Naive thymus-derived CD4-positive, alpha-beta T cell (primary cell): ENCODE measurements at regions not wholly inside any gene's neighbourhood (a gene's known extent, or its start where the extent isn't known, plus 50 kb on each side); places are given as distances from the start of the nearest gene placed in this dataset.

ENCODE experiments used
- ATAC-seq: fragments of 150-1000 bp; cut with Tn5 transposase; 2 replicates; pipeline ENCODE4 v1.10.0; 2021; ENCODE audit warnings: mild to moderate bottlenecking, moderate library complexity
- CTCF ChIA-PET: fragments of 350-600 bp; sonication (Branson Sonifier 250); formaldehyde crosslinking; loops from one replicate; lab custom pipeline; 2021; ENCODE audit warnings: antibody characterized with exemption; lab: Charles Lee
- POLR2A ChIA-PET: fragments of 350-600 bp; sonication (Branson Sonifier 250); formaldehyde crosslinking; loops from one replicate; lab custom pipeline; 2021; ENCODE audit warnings: antibody characterized with exemption, inconsistent platforms; lab: Charles Lee
- DNase-seq, 9 donors: peaks; one replicate each; pipeline versions ENCODE4 v3.0.0 to v3.0.0-alpha.2; 2020 to 2022; ENCODE audit warnings: mixed read lengths in 1 of 9
- H3K27ac ChIP-seq: one replicate; pipeline ENCODE4 v1.7.0; 2013; ENCODE audit warnings: mild to moderate bottlenecking, low read depth, low read length, moderate library complexity
- H3K27me3 ChIP-seq, 2 donors: one replicate each; pipeline ENCODE4 v1.7.0; 2013; ENCODE audit warnings: low read length in 2 of 2, mild to moderate bottlenecking in 2 of 2, moderate library complexity in 2 of 2; ENCODE audit not compliant: control insufficient read depth in 2 of 2, insufficient read depth in 2 of 2
- H3K36me3 ChIP-seq, 3 experiments: 1 replicate in 2 of 3; 2 replicates in 1 of 3; pipeline ENCODE4 v1.7.0; 2013; ENCODE audit warnings: low read length in 3 of 3, mild to moderate bottlenecking in 3 of 3, moderate library complexity in 1 of 3; ENCODE audit not compliant: insufficient read depth in 3 of 3, control insufficient read depth in 2 of 3
- H3K4me1 ChIP-seq, 2 donors: one replicate each; pipeline ENCODE4 v1.7.0; 2013; ENCODE audit warnings: low read length in 2 of 2, mild to moderate bottlenecking in 2 of 2, moderate library complexity in 1 of 2; ENCODE audit not compliant: control insufficient read depth in 2 of 2, insufficient read depth in 2 of 2
- H3K4me3 ChIP-seq: 2 replicates; pipeline ENCODE4 v1.7.0; 2013; ENCODE audit warnings: mild to moderate bottlenecking, low read length
- H3K9me3 ChIP-seq, 3 experiments: 1 replicate in 2 of 3; 2 replicates in 1 of 3; pipeline ENCODE4 v1.7.0; 2013; ENCODE audit warnings: low read length in 3 of 3; ENCODE audit not compliant: control insufficient read depth in 2 of 3
- H3K27ac Mint-ChIP-seq, 9 donors: one replicate each; pipeline ENCODE4 v1.8.0; 2020 to 2022; ENCODE audit warnings: mixed read lengths in 9 of 9, mild to moderate bottlenecking in 8 of 9, moderate library complexity in 5 of 9, inconsistent platforms in 2 of 9
- H3K27me3 Mint-ChIP-seq, 5 donors: one replicate each; pipeline ENCODE4 v1.8.0; 2021 to 2022; ENCODE audit warnings: mixed read lengths in 5 of 5, mild to moderate bottlenecking in 1 of 5
- H3K36me3 Mint-ChIP-seq, 5 donors: one replicate each; pipeline ENCODE4 v1.8.0; 2020 to 2022; ENCODE audit warnings: mixed read lengths in 5 of 5, mild to moderate bottlenecking in 3 of 5, inconsistent platforms in 1 of 5
- H3K4me1 Mint-ChIP-seq, 7 donors: one replicate each; pipeline ENCODE4 v1.8.0; 2020 to 2022; ENCODE audit warnings: mixed read lengths in 7 of 7, mild to moderate bottlenecking in 3 of 7, inconsistent platforms in 1 of 7
- H3K4me3 Mint-ChIP-seq, 10 donors: one replicate each; pipeline ENCODE4 v1.8.0; 2020 to 2022; ENCODE audit warnings: mild to moderate bottlenecking in 10 of 10, mixed read lengths in 10 of 10, moderate library complexity in 6 of 10, inconsistent platforms in 2 of 10
- H3K9me3 Mint-ChIP-seq, 11 donors: one replicate each; pipeline ENCODE4 v1.8.0; 2020 to 2022; ENCODE audit warnings: mixed read lengths in 11 of 11, mild to moderate bottlenecking in 4 of 11, inconsistent platforms in 1 of 11, moderate library complexity in 1 of 11
- intact Hi-C, 2 donors: fragments of 100-400 bp; cut with micrococcal nuclease; formaldehyde crosslinking; loops; one replicate each; pipeline ENCODE4 v1.15.1; 2023

DNA sequence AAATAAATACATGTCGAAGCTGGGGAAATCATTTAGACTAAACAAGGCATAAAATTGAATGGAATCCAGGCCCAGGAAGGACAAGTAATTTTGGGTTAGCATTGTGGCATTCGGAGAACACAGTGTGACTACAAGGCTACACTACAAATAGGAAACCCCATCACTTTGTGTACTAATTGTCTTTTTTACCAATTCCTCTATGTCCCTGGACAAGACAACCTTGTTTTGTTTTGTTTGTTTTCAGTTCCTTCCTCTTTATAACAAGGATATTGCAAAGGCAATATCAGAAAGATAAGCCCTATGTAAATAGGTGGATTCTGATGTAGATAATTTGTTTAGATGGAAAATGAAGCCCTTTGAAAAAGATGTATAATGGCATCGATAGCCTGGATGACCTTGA is 215.9 kb upstream of the MKLN1 start:
- H3K4me1 ChIP-seq, result peaks cover 18 to 24% of the 10 kb centered on the region in 2 donors
- Mint-ChIP-seq H3K36me3 (peaks cover 0 to 10% (median 5%) of the 10 kb centered on the region in 5 donors), H3K4me1 (peaks cover 24 to 45% (median 29%) of the 10 kb centered on the region in 7 donors), H3K27ac (peak overlapping the region in 5 of 9 donors; percentile 27 to 89 (median 51)), H3K9me3 (peaks cover 0 to 6% (median 0%) of the 10 kb centered on the region in 11 donors), H3K27me3 (peaks cover 0 to 19% (median 0%) of the 10 kb centered on the region in 5 donors), H3K4me3 (no peak overlapping the region)
- H3K36me3 ChIP-seq, result peaks cover 0 to 15% (median 0%) of the 10 kb centered on the region in 3 experiments
- no peaks in the 10 kb centered on the region for H3K9me3 ChIP-seq
- no peaks in the 10 kb centered on the region for H3K27me3 ChIP-seq
- H3K27ac ChIP-seq, result no peak overlapping the region
- ChIA-PET CTCF (no interaction called here), POLR2A (no interaction called here)
- no peak for DNase-seq
- intact Hi-C loops, result loop anchor here in 1 of 2 donors (5.0 kb wide), 1 partner anchor 36 kb away; no protein-coding TSS in a partner anchor
- H3K4me3 ChIP-seq, result no peak overlapping the region
- no peak for ATAC-seq

DNA sequence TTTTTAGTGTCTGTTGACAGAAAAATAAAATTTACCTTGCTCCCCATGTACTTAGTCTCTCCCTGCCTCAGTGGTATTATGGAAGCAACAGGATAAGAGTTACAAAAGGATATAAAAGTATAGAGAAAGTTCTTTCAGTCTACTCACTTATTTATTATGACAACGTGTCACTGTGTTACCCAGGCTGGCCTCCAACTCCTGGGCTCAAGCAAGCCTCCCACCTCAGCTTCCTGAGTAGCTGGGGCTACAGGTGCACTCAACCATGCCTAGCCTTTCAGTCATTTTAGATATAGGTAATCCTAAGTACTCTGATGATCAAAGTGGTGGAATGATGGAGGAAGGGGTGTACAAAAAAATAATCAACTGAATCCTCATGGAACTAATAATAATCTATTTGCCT is 215.2 kb upstream of the MKLN1 start:
- H3K27ac ChIP-seq, result no peak overlapping the region
- CTCF ChIA-PET, result no interaction called here
- DNase-seq (no peak), ATAC-seq (no peak)
- peaks cover 18 to 24% of the 10 kb centered on the region in 2 donors for H3K4me1 ChIP-seq
- H3K4me3 ChIP-seq, result no peak overlapping the region
- peaks cover 0 to 19% (median 0%) of the 10 kb centered on the region in 5 donors for H3K27me3 Mint-ChIP-seq
- H3K9me3 Mint-ChIP-seq, result peaks cover 0 to 6% (median under 1%) of the 10 kb centered on the region in 11 donors
- intact Hi-C loops, result loop anchor here in 1 of 2 donors (5.0 kb wide), 1 partner anchor 35 kb away; no protein-coding TSS in a partner anchor
- peaks cover 24 to 45% (median 29%) of the 10 kb centered on the region in 7 donors for H3K4me1 Mint-ChIP-seq
- no peaks in the 10 kb centered on the region for H3K9me3 ChIP-seq
- H3K27ac Mint-ChIP-seq, result peak overlapping the region in 7 of 9 donors; percentile 3 to 89 (median 19)
- no peaks in the 10 kb centered on the region for H3K27me3 ChIP-seq
- peak overlapping the region in 1 of 10 donors; percentile 26 for H3K4me3 Mint-ChIP-seq
- H3K36me3 ChIP-seq, result peaks cover 0 to 9% (median 0%) of the 10 kb centered on the region in 3 experiments
- POLR2A ChIA-PET, result no interaction called here
- H3K36me3 Mint-ChIP-seq, result peaks cover 0 to 6% (median 4%) of the 10 kb centered on the region in 5 donors

DNA sequence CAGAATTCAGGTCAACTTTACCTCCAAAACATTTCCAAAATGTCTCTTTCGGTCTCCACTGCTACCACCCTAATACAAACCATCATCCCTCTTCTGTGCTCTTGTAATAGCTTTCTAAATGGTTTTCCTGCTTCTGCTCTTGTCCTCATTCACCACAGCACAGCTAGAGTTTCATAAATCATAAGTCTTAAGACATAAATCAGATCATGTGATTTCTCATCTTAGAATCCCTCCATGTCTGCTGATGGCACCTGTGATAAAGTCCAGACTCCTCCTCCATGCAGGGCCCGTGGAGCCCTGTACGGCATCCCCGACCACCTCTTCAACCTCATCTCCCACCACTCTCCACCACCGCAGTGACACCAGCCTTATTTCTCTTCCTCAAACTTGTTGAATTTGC is 212.3 kb upstream of the MKLN1 start:
- CTCF ChIA-PET, result interaction anchor here (0.6 kb wide), 1 partner anchor 11 kb away, joined by 3 read pairs; no protein-coding TSS in a partner anchor
- no peaks in the 10 kb centered on the region for H3K27me3 ChIP-seq
- H3K27ac Mint-ChIP-seq, result peak overlapping the region in 2 of 9 donors; percentile 1 to 11
- no peak for ATAC-seq
- peaks cover 11 to 26% (median 12%) of the 10 kb centered on the region in 7 donors for H3K4me1 Mint-ChIP-seq
- H3K4me3 ChIP-seq, result no peak overlapping the region
- no peak for DNase-seq
- intact Hi-C loops, result no loop called here
- H3K27me3 Mint-ChIP-seq, result peaks cover 0 to 19% (median 0%) of the 10 kb centered on the region in 5 donors
- no peak overlapping the region for H3K27ac ChIP-seq
- peaks cover 0 to 18% (median 5%) of the 10 kb centered on the region in 11 donors for H3K9me3 Mint-ChIP-seq
- H3K4me1 ChIP-seq, result peaks cover 8 to 12% of the 10 kb centered on the region in 2 donors
- H3K9me3 ChIP-seq, result no peaks in the 10 kb centered on the region
- H3K36me3 Mint-ChIP-seq, result peaks cover 0 to 20% (median 5%) of the 10 kb centered on the region in 5 donors
- POLR2A ChIA-PET, result no interaction called here
- no peak overlapping the region for H3K4me3 Mint-ChIP-seq
- H3K36me3 ChIP-seq, result no peaks in the 10 kb centered on the region

DNA sequence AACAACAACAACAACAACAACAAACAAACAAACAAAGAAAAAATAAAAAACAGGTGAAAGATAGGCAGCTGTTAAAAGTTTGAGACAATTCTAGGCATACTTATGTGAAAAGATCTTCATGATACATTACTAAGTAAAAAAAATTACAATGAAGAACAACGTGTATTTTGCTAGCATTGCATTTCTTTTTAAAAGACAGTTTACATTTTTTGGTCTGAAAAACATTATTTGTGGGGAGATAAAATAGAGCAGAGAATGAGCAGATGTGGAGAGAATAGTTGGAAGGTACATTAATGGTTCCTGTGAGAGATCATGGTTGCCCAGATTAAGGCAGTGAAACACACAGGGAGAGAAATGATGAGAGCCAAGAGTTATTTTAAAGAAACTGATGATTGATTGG is 210.2 kb upstream of the MKLN1 start:
- Mint-ChIP-seq H3K27me3 (peaks cover 0 to 19% (median 0%) of the 10 kb centered on the region in 5 donors), H3K4me1 (peaks cover 0 to 5% (median 2%) of the 10 kb centered on the region in 7 donors), H3K27ac (peak overlapping the region in 1 of 9 donors; percentile 13), H3K4me3 (no peak overlapping the region), H3K36me3 (peaks cover 5 to 24% (median 6%) of the 10 kb centered on the region in 5 donors), H3K9me3 (peaks cover 0 to 21% (median 9%) of the 10 kb centered on the region in 11 donors)
- DNase-seq (no peak), ATAC-seq (no peak)
- POLR2A ChIA-PET, result no interaction called here
- Histone ChIP-seq H3K36me3 (no peaks in the 10 kb centered on the region), H3K9me3 (no peaks in the 10 kb centered on the region), H3K27me3 (no peaks in the 10 kb centered on the region), H3K4me3 (no peak overlapping the region), H3K4me1 (no peaks in the 10 kb centered on the region), H3K27ac (no peak overlapping the region)
- CTCF ChIA-PET, result no interaction called here
- intact Hi-C loops, result no loop called here

DNA sequence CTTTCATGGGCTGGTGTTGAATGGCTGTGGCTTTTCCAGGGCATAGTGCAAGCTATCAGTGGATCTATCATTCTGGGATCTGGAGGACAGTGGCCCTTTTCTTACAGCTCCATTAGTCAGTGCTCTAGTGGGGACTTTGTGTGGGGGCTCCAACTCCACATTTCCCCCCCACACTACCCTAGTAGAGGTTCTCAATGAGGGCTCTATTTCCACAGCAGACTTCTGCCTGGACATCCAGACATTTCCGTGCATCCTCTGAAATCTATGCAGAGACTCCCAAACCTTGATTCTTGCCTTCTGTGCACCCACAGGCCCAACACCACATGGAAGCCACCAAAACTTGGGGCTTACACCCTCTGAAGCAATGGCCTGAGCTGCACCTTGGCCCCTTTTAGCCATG is 208.3 kb upstream of the MKLN1 start:
- Mint-ChIP-seq H3K27ac (no peak overlapping the region), H3K27me3 (peaks cover 0 to 10% (median 0%) of the 10 kb centered on the region in 5 donors), H3K36me3 (peaks cover 5 to 20% (median 6%) of the 10 kb centered on the region in 5 donors), H3K4me1 (peaks cover 0 to 3% (median 0%) of the 10 kb centered on the region in 7 donors), H3K4me3 (no peak overlapping the region), H3K9me3 (peaks cover 0 to 21% (median 9%) of the 10 kb centered on the region in 11 donors)
- intact Hi-C loops, result no loop called here
- no peak overlapping the region for H3K27ac ChIP-seq
- H3K9me3 ChIP-seq, result no peaks in the 10 kb centered on the region
- CTCF ChIA-PET, result no interaction called here
- DNase-seq (no peak), ATAC-seq (no peak)
- H3K4me3 ChIP-seq, result no peak overlapping the region
- H3K4me1 ChIP-seq, result no peaks in the 10 kb centered on the region
- no peaks in the 10 kb centered on the region for H3K27me3 ChIP-seq
- H3K36me3 ChIP-seq, result no peaks in the 10 kb centered on the region
- POLR2A ChIA-PET, result interaction anchor here (0.6 kb wide), 1 partner anchor 47 kb away, joined by 4 read pairs; no protein-coding TSS in a partner anchor

DNA sequence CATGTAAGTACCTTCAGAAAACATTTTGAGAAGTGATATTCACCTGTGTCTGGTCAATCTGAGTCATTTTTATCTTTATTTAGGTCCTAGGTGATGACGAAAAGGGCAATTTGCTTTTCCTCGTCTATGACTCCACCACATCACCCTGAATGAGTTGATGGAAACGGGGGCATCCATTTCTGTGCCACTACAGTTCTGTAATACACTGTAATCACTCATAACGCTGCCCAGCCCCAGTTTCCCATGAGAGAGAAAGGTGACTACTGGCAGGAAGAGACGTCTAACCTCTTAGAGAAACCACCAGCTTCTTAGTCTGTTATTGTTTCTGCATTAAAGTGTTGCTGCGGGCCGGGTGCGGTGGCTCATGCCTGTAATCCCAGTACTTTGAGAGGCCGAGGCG is 205.3 kb upstream of the MKLN1 start:
- H3K9me3 Mint-ChIP-seq, result peaks cover 0 to 21% (median 9%) of the 10 kb centered on the region in 11 donors
- H3K27ac Mint-ChIP-seq, result no peak overlapping the region
- POLR2A ChIA-PET, result interaction anchor here (0.7 kb wide), 1 partner anchor 111 kb away, joined by 4 read pairs; no protein-coding TSS in a partner anchor
- no peak overlapping the region for H3K4me3 Mint-ChIP-seq
- peaks cover 0 to 4% (median 0%) of the 10 kb centered on the region in 5 donors for H3K27me3 Mint-ChIP-seq
- no peak overlapping the region for H3K27ac ChIP-seq
- CTCF ChIA-PET, result interaction anchor here (0.7 kb wide), 1 partner anchor 1040 kb away, joined by 3 read pairs; no protein-coding TSS in a partner anchor
- H3K36me3 Mint-ChIP-seq, result peaks cover 4 to 20% (median 6%) of the 10 kb centered on the region in 5 donors
- no peak for DNase-seq
- H3K9me3 ChIP-seq, result no peaks in the 10 kb centered on the region
- intact Hi-C loops, result no loop called here
- no peaks in the 10 kb centered on the region for H3K27me3 ChIP-seq
- H3K36me3 ChIP-seq, result no peaks in the 10 kb centered on the region
- no peak for ATAC-seq
- no peaks in the 10 kb centered on the region for H3K4me1 ChIP-seq
- H3K4me1 Mint-ChIP-seq, result peaks cover 0 to 6% (median 0%) of the 10 kb centered on the region in 7 donors
- no peak overlapping the region for H3K4me3 ChIP-seq
